AG09309 (cell line): ENCODE measurements at regions not wholly inside any gene's neighbourhood (a gene's known extent, or its start where the extent isn't known, plus 50 kb on each side); places are given as distances from the start of the nearest gene placed in this dataset.
"Not testable (repeated sequence)": the region's sequence is repeated elsewhere in the genome, so short reads cannot be mapped to it uniquely, and the experiment has no call there.

ENCODE experiments used
- DNase-seq: peaks from one replicate; pipeline ENCODE4 v3.0.0-alpha.2; 2010; ENCODE audit warnings: low read depth
- H3K4me3 ChIP-seq: 2 replicates; pipeline ENCODE4 v1.5.1; 2011; ENCODE audit warnings: mild to moderate bottlenecking, low read depth, low read length, moderate library complexity; ENCODE audit not compliant: control insufficient read depth
- TF ChIP-seq, protein P1 (sequence below): IDR thresholded peaks from 2 replicates; pipeline ENCODE4 v1.5.1; 2011; ENCODE audit warnings: mild to moderate bottlenecking, low read depth, low read length, inconsistent platforms; ENCODE audit not compliant: insufficient read depth, control insufficient read depth; ENCODE audit errors: missing control alignments

DNA sequence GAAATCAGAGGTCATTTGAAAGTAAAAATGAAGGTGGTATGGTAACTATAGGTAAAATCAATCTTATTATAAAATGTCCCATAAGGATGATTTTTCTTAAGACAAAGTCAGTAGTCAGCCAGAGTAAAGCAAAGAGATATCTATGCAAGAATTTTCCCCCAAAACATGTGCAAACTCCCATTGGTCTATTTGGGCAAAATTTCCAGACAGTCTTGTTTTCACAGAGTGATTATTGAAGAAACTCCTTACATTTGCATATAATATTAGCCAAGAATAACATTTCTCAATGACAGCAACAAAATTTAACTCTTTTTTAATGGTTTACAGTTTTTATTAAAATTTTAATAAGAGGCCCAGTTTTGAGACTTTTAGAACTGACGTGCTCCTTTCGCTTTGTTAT lies 406.1 kb upstream of the GRAMD2B start:
- H3K4me3 ChIP-seq: no peak overlapping the region
- TF ChIP-seq, protein P1, sequence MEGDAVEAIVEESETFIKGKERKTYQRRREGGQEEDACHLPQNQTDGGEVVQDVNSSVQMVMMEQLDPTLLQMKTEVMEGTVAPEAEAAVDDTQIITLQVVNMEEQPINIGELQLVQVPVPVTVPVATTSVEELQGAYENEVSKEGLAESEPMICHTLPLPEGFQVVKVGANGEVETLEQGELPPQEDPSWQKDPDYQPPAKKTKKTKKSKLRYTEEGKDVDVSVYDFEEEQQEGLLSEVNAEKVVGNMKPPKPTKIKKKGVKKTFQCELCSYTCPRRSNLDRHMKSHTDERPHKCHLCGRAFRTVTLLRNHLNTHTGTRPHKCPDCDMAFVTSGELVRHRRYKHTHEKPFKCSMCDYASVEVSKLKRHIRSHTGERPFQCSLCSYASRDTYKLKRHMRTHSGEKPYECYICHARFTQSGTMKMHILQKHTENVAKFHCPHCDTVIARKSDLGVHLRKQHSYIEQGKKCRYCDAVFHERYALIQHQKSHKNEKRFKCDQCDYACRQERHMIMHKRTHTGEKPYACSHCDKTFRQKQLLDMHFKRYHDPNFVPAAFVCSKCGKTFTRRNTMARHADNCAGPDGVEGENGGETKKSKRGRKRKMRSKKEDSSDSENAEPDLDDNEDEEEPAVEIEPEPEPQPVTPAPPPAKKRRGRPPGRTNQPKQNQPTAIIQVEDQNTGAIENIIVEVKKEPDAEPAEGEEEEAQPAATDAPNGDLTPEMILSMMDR: no peak
- no peak for DNase-seq

DNA sequence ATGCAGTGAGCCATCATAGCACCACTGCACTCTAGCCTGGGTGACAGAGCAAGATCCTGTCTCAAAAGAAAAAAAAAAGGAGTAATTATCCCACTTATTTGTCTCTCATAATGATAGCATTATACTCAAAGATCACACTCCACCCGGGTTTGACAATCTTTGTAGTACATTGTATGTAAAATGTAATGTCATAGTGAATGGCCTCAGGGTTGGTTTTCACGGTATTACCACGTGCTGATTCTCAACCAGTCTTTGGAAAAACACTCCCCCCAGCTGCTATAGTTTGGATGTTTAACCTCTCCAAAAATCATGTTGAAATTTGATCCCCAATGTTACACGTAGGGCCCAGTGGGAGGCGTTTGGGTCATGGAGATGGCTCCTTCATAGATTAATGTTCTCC lies 402.4 kb upstream of the GRAMD2B start:
- TF ChIP-seq, protein P1: no peak
- no peak overlapping the region for H3K4me3 ChIP-seq

DNA sequence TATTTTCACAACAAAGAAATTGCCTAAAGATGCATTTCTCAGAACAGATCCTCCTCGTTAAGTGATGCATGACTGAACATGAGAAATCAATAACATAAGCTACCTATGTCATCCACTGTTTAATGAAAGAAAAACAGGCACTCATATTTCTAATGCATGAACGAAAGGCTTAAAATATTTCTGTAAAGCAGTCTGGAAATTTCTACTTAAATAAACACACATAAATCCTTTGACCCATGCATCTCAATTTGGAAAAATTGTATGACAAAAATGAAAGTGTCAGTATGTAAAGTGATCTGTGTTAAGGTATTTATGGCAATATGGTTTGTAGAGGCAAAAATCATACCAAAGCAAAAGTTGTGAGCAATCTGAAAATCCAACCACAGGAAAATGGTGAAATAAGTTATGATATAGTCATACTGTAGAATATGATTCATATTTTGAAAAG lies 399.2 kb upstream of the GRAMD2B start:
- no peak for DNase-seq
- H3K4me3 ChIP-seq: no peak overlapping the region
- TF ChIP-seq, protein P1: no peak

More for the DNA sequence above, 402.4 kb upstream of the GRAMD2B start:
- DNase-seq: no peak

DNA sequence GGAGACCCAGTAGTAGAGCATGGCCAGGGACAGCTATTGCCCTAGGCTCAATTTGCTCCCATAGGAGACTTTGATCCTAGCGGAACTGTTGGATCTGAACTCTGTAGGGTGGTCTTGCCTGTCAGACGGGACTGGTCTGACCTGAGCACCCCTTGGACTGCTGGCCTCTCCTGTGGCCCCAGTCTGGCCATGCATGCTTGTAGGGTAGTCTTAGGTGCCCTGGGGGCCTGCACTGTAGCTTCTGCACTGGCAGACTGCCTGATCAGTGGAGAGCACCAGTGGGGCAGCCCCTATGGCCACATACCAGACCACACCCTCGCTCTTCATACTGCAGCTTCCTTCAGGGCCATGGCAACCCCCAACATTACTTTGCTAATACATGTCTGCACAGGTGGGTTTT lies 396.1 kb upstream of the GRAMD2B start:
- DNase-seq: no peak
- TF ChIP-seq, protein P1: no peak
- no peak overlapping the region for H3K4me3 ChIP-seq

DNA sequence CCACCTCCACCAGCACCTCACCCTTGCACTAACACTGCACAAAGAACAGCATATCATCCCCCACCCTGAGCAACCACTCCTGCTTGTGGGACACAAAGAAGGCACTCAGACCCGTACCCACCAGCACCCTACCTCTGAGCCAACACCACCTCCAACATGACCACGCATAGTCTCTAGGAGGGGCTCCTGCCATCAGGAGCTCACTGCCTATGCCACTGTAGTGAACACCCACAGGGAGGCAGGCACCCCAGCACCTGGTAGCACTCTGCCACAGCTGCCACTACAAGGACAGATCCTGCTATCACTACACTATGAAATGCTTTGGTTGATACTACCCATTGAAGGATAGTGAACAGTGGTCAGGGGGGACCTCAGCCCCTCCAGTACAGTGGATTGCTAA lies 395.6 kb upstream of the GRAMD2B start:
- H3K4me3 ChIP-seq: no peak overlapping the region
- TF ChIP-seq, protein P1: no peak
- DNase-seq: no peak

DNA sequence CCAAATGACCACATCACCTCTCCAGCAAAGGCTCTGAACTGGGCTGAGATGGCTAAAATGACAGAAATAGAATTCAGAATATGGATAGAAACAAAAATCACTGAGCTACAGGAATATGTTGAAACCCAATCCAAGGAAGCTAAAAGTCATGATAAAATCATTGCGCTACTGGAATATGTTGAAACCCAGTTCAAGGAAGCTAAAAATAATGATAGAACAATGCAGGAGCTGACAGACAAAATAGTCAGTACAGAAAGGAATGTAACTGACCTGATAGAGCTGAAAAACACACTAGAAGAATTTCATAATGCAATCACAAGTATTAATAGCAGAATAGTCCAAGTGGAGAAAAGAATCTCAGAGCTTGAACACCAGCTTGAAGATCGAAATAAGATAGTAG lies 394.9 kb upstream of the GRAMD2B start:
- TF ChIP-seq, protein P1: no peak
- DNase-seq: no peak
- H3K4me3 ChIP-seq: no peak overlapping the region

DNA sequence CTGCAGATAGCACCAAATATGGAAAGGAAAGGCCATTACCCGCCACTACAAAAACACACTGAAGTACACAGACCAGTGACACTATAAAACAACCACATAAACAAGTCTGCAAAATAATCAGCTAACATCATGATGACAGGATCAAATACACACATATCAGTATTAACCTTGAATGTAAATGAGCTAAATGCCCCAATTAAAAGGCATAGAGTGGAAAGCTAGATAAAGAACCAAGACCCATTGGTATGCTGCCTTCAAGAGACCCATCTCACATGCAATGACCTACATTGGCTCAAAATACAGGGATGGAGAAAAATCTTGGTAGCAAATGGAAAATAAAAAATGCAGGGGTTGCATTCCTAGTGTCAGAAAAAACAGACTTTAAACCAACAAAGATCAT lies 393.9 kb upstream of the GRAMD2B start:
- not testable (repeated sequence) for DNase-seq, H3K4me3 ChIP-seq
